NCI-H2227 (cell line): ENCODE measurements at regions not wholly inside any gene's neighbourhood (a gene's known extent, or its start where the extent isn't known, plus 50 kb on each side); places are given as distances from the start of the nearest gene placed in this dataset.

Experiments
- DNase-seq: peaks from one replicate; lab custom pipeline; 2025; ENCODE audit not compliant: unreplicated experiment; lab: John Stamatoyannopoulos, UW

- no peak for DNase-seq
These were observed 461.8 kb downstream of the PDHA2 start for GRCh38 chr4:96301715-96302114.

GRCh38 chr4:96305030-96305429, 465.1 kb downstream of the PDHA2 start:
- no peak for DNase-seq

- DNase-seq = no peak
These were observed 472.3 kb downstream of the PDHA2 start for GRCh38 chr4:96312046-96312685.

- DNase-seq = no peak
These were observed 475.9 kb downstream of the PDHA2 start for GRCh38 chr4:96315815-96316214.

GRCh38 chr4:96316776-96317175, 476.9 kb downstream of the PDHA2 start:
- DNase-seq = no peak

GRCh38 chr4:96317891-96318290, 478.0 kb downstream of the PDHA2 start:
- no peak for DNase-seq

- DNase-seq = no peak
These were observed 487.0 kb downstream of the PDHA2 start for GRCh38 chr4:96326846-96327245.

GRCh38 chr4:96342196-96342595, 502.3 kb downstream of the PDHA2 start:
- no peak for DNase-seq

- DNase-seq = no peak
These were observed 503.0 kb downstream of the PDHA2 start for GRCh38 chr4:96342790-96343455.

- DNase-seq = no peak
These were observed 503.9 kb downstream of the PDHA2 start for GRCh38 chr4:96343836-96344235.

- DNase-seq = no peak
These were observed 507.7 kb downstream of the PDHA2 start for GRCh38 chr4:96347582-96347981.

- no peak for DNase-seq
These were observed 512.2 kb downstream of the PDHA2 start for GRCh38 chr4:96352051-96352517.

GRCh38 chr4:96354036-96354712, 514.3 kb downstream of the PDHA2 start:
- no peak for DNase-seq

- DNase-seq = no peak
These were observed 515.5 kb downstream of the PDHA2 start for GRCh38 chr4:96355414-96355813.

- no peak for DNase-seq
These were observed 516.9 kb downstream of the PDHA2 start for GRCh38 chr4:96356591-96357370.

GRCh38 chr4:96366632-96367031, 526.7 kb downstream of the PDHA2 start:
- DNase-seq = no peak

- no peak for DNase-seq
These were observed 535.5 kb downstream of the PDHA2 start for GRCh38 chr4:96375367-96375766.

GRCh38 chr4:96379524-96379923, 539.6 kb downstream of the PDHA2 start:
- DNase-seq = no peak

GRCh38 chr4:96380106-96380505, 540.2 kb downstream of the PDHA2 start:
- no peak for DNase-seq

GRCh38 chr4:96383349-96383748, 543.5 kb downstream of the PDHA2 start:
- no peak for DNase-seq

GRCh38 chr4:96389770-96390169, 549.9 kb downstream of the PDHA2 start:
- DNase-seq = no peak
